Smooth muscle cell (in vitro differentiated cells): ENCODE measurements at regions not wholly inside any gene's neighbourhood (a gene's known extent, or its start where the extent isn't known, plus 50 kb on each side); places are given as distances from the start of the nearest gene placed in this dataset.
"Not testable (repeated sequence)": the region's sequence is repeated elsewhere in the genome, so short reads cannot be mapped to it uniquely, and the experiment has no call there.

ENCODE experiments used
- DNase-seq: peaks from one replicate; lab custom pipeline; 2025; ENCODE audit not compliant: unreplicated experiment; lab: John Stamatoyannopoulos, UW
- H2AFZ ChIP-seq: fragments of 200-600 bp; sonication (generic); 2 replicates; pipeline ENCODE4 v1.6.0; 2016; ENCODE audit warnings: antibody characterized with exemption, low read depth, mild to moderate bottlenecking
- H3F3A ChIP-seq: fragments of 200-600 bp; sonication (generic); 2 replicates; pipeline ENCODE4 v1.6.0; 2017; ENCODE audit warnings: antibody characterized with exemption, low read depth
- H3K27ac ChIP-seq: fragments of 200-600 bp; sonication (generic); 2 replicates; pipeline ENCODE4 v1.5.1; 2016; ENCODE audit warnings: low read depth, mild to moderate bottlenecking
- H3K27me3 ChIP-seq: fragments of 200-600 bp; sonication (generic); 2 replicates; pipeline ENCODE4 v1.6.1; 2016; ENCODE audit warnings: low read depth, mild to moderate bottlenecking
- H3K36me3 ChIP-seq: fragments of 200-600 bp; sonication (generic); 2 replicates; pipeline ENCODE4 v1.5.1; 2016; ENCODE audit warnings: low read depth
- H3K4me1 ChIP-seq: fragments of 200-600 bp; sonication (generic); 2 replicates; pipeline ENCODE4 v1.5.1; 2016; ENCODE audit warnings: low read depth
- H3K4me2 ChIP-seq: fragments of 200-600 bp; sonication (generic); 2 replicates; pipeline ENCODE4 v1.6.0; 2016; ENCODE audit warnings: mild to moderate bottlenecking
- H3K4me3 ChIP-seq: fragments of 200-600 bp; sonication (generic); 2 replicates; pipeline ENCODE4 v1.5.1; 2016; ENCODE audit warnings: mild to moderate bottlenecking
- H3K79me2 ChIP-seq: fragments of 200-600 bp; sonication (generic); 2 replicates; pipeline ENCODE4 v1.6.0; 2016; ENCODE audit warnings: low read depth, mild to moderate bottlenecking
- H3K9ac ChIP-seq: fragments of 200-600 bp; sonication (generic); 2 replicates; pipeline ENCODE4 v1.6.0; 2016; ENCODE audit warnings: low read depth
- H3K9me3 ChIP-seq: fragments of 200-600 bp; sonication (generic); replicated peaks from 2 replicates; pipeline ENCODE4 v1.5.1; 2016; ENCODE audit warnings: low read depth
- H4K20me1 ChIP-seq: fragments of 200-600 bp; sonication (generic); 2 replicates; pipeline ENCODE4 v1.6.0; 2016; ENCODE audit warnings: low read depth
- WGBS: methylation state at CpG from one replicate; pipeline ENCODE4 v1.1.7; 2016; ENCODE audit warnings: low lambda C conversion rate; 5-methylcytosine and 5-hydroxymethylcytosine counted together
- TF ChIP-seq, protein P1 (sequence below): fragments of 200-600 bp; sonication (generic); IDR thresholded peaks from 2 replicates; pipeline ENCODE4 v1.5.1; 2017; ENCODE audit warnings: borderline replicate concordance, mild to moderate bottlenecking, antibody characterized with exemption; ENCODE audit not compliant: insufficient read depth, poor library complexity, severe bottlenecking

DNA sequence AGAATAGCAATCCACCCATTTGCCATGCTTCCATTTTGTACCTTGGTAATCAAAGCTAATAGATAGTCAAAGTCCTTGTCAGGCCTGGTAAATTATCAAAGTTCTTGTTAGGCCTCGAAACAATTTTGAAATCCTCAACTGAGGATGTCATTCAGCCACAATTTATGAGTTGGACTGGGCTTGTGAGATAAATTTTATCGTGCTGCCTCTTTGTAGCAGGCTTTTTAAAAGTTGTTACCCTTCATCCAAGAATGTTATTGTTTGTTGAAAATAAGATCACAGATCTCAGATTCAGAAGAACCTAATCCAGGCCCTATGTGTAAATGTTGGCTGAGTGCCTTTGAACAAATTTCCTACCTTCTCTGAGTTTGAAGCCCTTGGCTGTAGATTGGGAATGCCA, 143.3 kb upstream of the PROK2 start:
- no peak overlapping the region for H3K9ac ChIP-seq
- no peak for DNase-seq
- H3K79me2 ChIP-seq, result no peaks in the 10 kb centered on the region
- no peak overlapping the region for H3K4me2 ChIP-seq
- no peaks in the 10 kb centered on the region for H3K4me1 ChIP-seq
- H3K27ac ChIP-seq, result no peak overlapping the region
- H3F3A ChIP-seq, result no peaks in the 10 kb centered on the region
- H3K4me3 ChIP-seq, result no peak overlapping the region
- H2AFZ ChIP-seq, result no peak overlapping the region
- 61% methylated on average over 2 of the region's 2 CpGs for WGBS
- no peaks in the 10 kb centered on the region for H3K36me3 ChIP-seq
- H4K20me1 ChIP-seq, result no peaks in the 10 kb centered on the region
- TF ChIP-seq, protein P1, sequence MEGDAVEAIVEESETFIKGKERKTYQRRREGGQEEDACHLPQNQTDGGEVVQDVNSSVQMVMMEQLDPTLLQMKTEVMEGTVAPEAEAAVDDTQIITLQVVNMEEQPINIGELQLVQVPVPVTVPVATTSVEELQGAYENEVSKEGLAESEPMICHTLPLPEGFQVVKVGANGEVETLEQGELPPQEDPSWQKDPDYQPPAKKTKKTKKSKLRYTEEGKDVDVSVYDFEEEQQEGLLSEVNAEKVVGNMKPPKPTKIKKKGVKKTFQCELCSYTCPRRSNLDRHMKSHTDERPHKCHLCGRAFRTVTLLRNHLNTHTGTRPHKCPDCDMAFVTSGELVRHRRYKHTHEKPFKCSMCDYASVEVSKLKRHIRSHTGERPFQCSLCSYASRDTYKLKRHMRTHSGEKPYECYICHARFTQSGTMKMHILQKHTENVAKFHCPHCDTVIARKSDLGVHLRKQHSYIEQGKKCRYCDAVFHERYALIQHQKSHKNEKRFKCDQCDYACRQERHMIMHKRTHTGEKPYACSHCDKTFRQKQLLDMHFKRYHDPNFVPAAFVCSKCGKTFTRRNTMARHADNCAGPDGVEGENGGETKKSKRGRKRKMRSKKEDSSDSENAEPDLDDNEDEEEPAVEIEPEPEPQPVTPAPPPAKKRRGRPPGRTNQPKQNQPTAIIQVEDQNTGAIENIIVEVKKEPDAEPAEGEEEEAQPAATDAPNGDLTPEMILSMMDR, result no peak
- H3K9me3 ChIP-seq, result no peaks in the 10 kb centered on the region
- peaks cover 13% of the 10 kb centered on the region for H3K27me3 ChIP-seq

DNA sequence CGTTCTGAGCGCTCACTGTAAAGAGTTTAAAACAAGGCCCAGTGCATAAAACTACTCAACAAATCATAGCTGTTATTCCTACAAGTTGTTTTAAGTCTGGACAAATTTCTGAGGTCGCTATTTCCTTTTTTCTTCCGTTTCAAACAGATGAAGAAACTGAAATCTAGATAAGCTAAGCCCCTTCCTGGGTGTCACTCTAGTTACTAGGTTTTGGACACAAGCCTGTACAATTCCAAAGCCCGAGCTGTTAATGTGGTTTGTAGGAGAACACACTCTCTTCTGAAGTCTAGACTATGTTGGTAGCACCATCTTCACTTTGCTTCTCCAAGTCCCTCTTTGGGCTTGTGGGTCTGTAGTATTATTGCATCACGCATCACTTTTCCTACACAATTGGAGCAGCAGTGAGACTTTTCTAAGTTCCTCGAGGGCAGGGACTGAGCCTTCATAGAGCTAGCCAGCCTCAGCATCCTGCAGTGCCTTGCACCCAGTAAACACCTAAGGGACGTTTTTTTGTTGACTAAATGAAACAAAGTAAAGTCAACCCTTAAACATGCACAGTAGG, 142.6 kb upstream of the PROK2 start:
- WGBS, result 79% methylated on average over 8 of the region's 8 CpGs
- TF ChIP-seq, protein P1, result no peak
- H3K9ac ChIP-seq, result no peak overlapping the region

DNA sequence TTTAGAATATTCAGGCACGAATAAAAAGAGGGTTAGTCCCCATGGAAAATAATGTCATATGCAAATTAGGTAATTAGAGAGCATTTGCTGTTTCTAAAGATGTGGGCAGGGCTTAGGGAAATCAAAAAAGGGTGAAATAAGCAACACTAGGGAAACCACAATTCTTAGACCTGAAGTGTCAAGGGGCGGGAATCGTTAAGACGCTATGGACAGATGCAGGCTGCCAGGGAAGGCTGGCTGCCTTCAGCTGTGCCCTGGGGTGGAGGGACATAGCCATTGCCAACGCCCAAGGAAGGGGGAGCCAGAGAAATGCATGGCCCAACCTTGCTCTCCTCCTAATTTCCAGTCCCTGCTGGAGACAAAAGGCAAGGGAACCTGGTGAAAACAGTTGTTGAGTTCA, 141.7 kb upstream of the PROK2 start:
- H3K4me1 ChIP-seq, result no peaks in the 10 kb centered on the region
- no peak overlapping the region for H3K4me3 ChIP-seq
- no peaks in the 10 kb centered on the region for H3F3A ChIP-seq
- 41% methylated on average over 5 of the region's 5 CpGs for WGBS
- no peaks in the 10 kb centered on the region for H3K36me3 ChIP-seq
- TF ChIP-seq, protein P1, result no peak
- no peaks in the 10 kb centered on the region for H3K79me2 ChIP-seq
- no peaks in the 10 kb centered on the region for H4K20me1 ChIP-seq
- H3K27me3 ChIP-seq, result peaks cover 13% of the 10 kb centered on the region
- no peak overlapping the region for H3K27ac ChIP-seq
- H2AFZ ChIP-seq, result no peak overlapping the region
- H3K9me3 ChIP-seq, result no peaks in the 10 kb centered on the region
- no peak overlapping the region for H3K4me2 ChIP-seq
- no peak for DNase-seq
- no peak overlapping the region for H3K9ac ChIP-seq

More for the DNA sequence above, 142.6 kb upstream of the PROK2 start:
- Histone ChIP-seq H3K4me3 (no peak overlapping the region), H3K79me2 (no peaks in the 10 kb centered on the region), H2AFZ (no peak overlapping the region), H4K20me1 (no peaks in the 10 kb centered on the region), H3K4me2 (no peak overlapping the region), H3K27ac (no peak overlapping the region), H3K4me1 (no peaks in the 10 kb centered on the region), H3K9me3 (no peaks in the 10 kb centered on the region), H3F3A (no peaks in the 10 kb centered on the region), H3K36me3 (no peaks in the 10 kb centered on the region), H3K27me3 (peaks cover 13% of the 10 kb centered on the region)
- DNase-seq, result no peak

DNA sequence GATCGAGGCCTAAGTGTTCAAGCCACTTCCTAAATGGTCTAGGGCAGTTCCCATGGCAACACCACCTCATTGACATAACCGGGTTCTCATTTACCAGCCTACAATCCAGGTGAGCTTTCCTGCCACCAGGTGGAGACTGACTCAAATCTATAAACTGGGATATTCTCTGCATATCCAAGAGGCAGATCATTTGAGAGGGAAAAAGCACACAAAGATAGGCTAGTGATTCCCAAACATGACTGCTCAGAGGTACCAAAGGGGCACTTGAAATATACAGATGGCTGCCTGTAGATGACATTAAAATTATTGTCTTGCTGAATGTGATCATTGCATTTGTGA, 141.3 kb upstream of the PROK2 start:
- TF ChIP-seq, protein P1, result peak; percentile 38
- H3K9me3 ChIP-seq, result no peaks in the 10 kb centered on the region
- no peak overlapping the region for H3K27ac ChIP-seq
- H3K79me2 ChIP-seq, result no peaks in the 10 kb centered on the region
- no peak for DNase-seq
- H3K4me2 ChIP-seq, result no peak overlapping the region
- no peak overlapping the region for H2AFZ ChIP-seq
- H3K4me3 ChIP-seq, result no peak overlapping the region
- H4K20me1 ChIP-seq, result no peaks in the 10 kb centered on the region
- no peaks in the 10 kb centered on the region for H3F3A ChIP-seq
- no peaks in the 10 kb centered on the region for H3K36me3 ChIP-seq
- H3K4me1 ChIP-seq, result no peaks in the 10 kb centered on the region
- 21% methylated on average over 2 of the region's 2 CpGs for WGBS
- no peak overlapping the region for H3K9ac ChIP-seq
- peaks cover 13% of the 10 kb centered on the region for H3K27me3 ChIP-seq

DNA sequence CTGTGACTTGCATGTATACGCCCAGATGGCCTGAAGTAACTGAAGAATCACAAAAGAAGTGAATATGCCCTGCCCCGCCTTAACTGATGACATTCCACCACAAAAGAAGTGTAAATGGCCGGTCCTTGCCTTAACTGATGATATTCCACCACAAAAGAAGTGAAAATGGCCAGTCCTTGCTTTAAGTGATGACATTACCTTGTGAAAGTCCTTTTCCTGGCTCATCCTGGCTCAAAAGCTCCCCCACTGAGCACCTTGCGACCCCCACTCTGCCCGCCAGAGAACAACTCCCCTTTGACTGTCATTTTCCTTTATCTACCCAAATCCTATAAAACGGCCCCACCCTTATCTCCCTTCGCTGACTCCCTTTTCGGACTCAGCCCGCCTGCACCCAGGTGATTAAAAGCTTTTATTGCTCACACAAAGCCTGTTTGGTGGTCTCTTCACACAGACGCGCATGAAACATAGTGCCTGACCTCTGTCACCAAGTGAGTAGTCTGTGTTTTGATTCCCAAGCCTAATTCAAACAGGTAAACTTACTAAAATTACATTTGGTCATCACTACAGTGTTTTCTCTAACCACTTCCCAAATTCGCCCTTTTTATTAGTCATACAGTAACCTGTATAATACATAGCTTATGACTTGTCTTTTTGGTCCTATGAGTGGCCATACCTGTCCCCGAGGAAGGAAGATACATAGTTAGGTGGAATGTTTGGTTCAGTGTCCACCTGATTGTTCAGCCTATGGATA, 140.7 kb upstream of the PROK2 start:
- not testable (repeated sequence) for H3K79me2 ChIP-seq, H2AFZ ChIP-seq, DNase-seq, H4K20me1 ChIP-seq, H3K4me2 ChIP-seq, H3K9me3 ChIP-seq, H3K4me1 ChIP-seq, H3F3A ChIP-seq, H3K27ac ChIP-seq, H3K9ac ChIP-seq, H3K36me3 ChIP-seq, H3K4me3 ChIP-seq
- WGBS, result 39% methylated on average over 13 of the region's 13 CpGs
- peaks cover 13% of the 10 kb centered on the region for H3K27me3 ChIP-seq
